T47D (cell line): ENCODE measurements at regions not wholly inside any gene's neighbourhood (a gene's known extent, or its start where the extent isn't known, plus 50 kb on each side); places are given as distances from the start of the nearest gene placed in this dataset.
"Not testable (repeated sequence)": the region's sequence is repeated elsewhere in the genome, so short reads cannot be mapped to it uniquely, and the experiment has no call there.

Experiments
- DNase-seq, 2 experiments: peaks; one replicate each; pipeline versions ENCODE4 v3.0.0 to v3.0.0-alpha.2; 2011 to 2012; ENCODE audit warnings: low read depth in 1 of 2, low spot score in 1 of 2
- JUND ChIP-seq: IDR thresholded peaks from 2 replicates; pipeline ENCODE4 v1.6.1; 2012; ENCODE audit warnings: low read depth
- in situ Hi-C: cut with HindIII; loops from 2 replicates; pipeline ENCODE4 v1.10.0; 2016; ENCODE audit warnings: low sequenced_read_pairs, low pct_unique_long_range_greater_than_20kb

DNA sequence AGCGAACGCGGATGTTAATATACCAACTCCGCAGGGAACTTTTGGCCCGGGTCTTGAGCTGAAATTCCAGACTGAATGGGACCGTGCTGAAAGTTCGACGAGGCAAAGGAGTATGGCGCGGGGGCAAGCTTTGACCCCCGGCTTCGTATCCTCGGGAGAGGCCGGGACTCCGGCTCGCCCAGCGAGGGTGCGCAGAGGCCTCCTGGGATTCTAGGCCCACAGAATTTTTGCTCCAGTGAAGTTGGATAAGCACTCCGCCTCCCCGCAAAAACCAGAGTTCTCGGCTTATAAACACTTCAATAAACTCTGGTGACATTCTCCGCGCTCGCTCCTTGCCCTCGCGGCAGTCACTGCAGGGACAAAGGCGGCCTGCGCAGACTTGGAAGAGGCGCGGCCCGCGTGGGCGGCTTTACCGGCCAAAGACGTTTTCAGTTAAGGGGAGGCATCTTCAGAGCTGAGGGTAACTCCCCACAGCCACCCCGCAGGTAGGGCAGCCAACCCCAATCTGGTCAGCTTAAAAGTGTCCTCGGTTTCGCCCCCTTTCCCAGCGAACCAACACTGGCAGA is 112.6 kb downstream of the KCNRG start:
- no peak for DNase-seq
- in situ Hi-C loops: no loop called here
- TF ChIP-seq JUND: no peak

- no peak for DNase-seq
- in situ Hi-C loops: no loop called here
- no peak for TF ChIP-seq JUND
Observed at GRCh38 chr13:50128428-50128931, 113.2 kb downstream of the KCNRG start.

DNA sequence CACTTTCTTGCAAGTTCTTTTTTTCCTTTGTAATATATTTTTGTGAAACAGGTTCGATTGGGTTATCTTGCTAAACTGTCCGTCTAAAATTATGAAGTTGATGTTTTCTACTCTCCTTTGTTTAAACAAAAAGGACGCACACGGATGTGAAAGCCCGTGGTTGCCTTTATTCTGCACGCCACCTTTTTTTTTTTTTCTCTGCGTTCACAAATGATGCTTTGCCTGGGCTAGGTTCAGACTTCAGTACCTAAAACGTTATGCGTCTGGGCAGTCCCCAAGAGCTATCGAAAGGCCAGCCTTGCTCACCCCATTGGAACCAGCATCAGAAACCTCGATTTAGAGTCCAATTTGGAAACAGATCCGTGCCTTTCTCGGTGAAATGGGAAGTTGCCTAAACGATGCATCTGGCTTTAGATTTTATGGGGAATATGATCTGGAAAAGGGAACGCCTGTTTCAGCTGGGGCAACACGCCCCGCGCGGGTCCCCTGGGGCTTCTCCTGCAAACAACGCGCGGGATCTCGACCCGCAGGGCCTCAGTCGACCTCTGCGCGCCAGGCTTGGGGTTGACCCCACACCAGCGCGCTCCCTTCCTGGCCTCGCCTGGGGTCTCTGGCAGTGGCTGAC is 113.9 kb downstream of the KCNRG start:
- no peak for DNase-seq
- in situ Hi-C loops: no loop called here
- no peak for TF ChIP-seq JUND

DNA sequence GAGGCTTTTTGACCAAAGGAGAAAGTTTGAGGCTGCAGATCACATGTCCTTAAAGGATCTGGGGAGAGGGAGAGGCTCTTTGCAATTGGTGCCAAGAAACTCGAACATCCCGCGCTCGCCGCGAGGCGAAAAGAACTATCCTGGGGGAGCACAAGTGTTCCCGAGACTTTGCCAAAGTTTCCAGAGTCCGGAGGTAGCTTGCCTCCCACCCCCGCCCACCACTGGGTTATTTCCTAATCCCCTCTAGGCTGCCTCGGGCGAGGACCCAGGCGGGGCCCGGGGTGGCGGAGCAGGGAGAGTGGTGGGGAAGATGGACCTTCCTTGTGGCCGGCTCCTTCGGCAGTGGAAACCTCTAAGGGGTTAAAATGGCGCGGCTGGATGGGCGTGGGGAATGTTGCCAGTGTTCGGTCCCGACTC is 114.5 kb downstream of the KCNRG start:
- no peak for TF ChIP-seq JUND
- in situ Hi-C loops: no loop called here
- DNase-seq: no peak

GRCh38 chr13:50130123-50130946 is 115.1 kb downstream of the KCNRG start:
- TF ChIP-seq JUND: no peak
- in situ Hi-C loops: no loop called here
- DNase-seq: peak in 1 of 2 experiments; percentile 31

GRCh38 chr13:50131920-50132903 is 117.0 kb downstream of the KCNRG start:
- no peak for DNase-seq
- no peak for TF ChIP-seq JUND
- in situ Hi-C loops: no loop called here

DNA sequence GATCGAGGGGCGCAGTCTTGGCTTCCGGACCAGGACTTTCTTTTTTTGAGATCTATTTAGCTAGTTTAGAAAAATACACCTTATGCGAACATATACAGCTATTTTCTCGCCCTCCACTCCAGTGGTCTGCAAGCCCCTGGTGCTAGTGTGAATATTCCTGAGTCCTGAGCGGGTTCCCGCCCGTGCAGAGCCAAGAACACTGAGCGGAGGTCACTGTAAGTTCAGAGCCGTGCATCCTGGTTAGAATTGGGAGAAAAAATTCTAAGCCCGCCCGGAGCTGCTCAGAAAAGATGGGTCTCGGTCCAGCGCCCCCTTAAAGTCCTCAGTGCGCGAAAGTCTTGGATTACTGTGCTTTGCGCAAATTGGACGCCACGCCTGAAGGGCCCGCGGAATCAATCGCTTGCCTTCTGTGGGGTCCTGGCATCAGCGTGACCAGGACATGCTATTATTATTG is 117.7 kb downstream of the KCNRG start:
- in situ Hi-C loops: no loop called here
- DNase-seq: no peak
- no peak for TF ChIP-seq JUND

- DNase-seq: no peak
Observed at GRCh38 chr13:50133358-50133953, 118.2 kb downstream of the KCNRG start.

GRCh38 chr13:50136226-50136625 is 121.0 kb downstream of the KCNRG start:
- in situ Hi-C loops: no loop called here
- no peak for DNase-seq
- no peak for TF ChIP-seq JUND

More at GRCh38 chr13:50133358-50133953, 118.2 kb downstream of the KCNRG start:
- TF ChIP-seq JUND: no peak
- in situ Hi-C loops: no loop called here

- in situ Hi-C loops: no loop called here
- TF ChIP-seq JUND: no peak
- no peak for DNase-seq
Observed at GRCh38 chr13:50136678-50137077, 121.4 kb downstream of the KCNRG start.

DNA sequence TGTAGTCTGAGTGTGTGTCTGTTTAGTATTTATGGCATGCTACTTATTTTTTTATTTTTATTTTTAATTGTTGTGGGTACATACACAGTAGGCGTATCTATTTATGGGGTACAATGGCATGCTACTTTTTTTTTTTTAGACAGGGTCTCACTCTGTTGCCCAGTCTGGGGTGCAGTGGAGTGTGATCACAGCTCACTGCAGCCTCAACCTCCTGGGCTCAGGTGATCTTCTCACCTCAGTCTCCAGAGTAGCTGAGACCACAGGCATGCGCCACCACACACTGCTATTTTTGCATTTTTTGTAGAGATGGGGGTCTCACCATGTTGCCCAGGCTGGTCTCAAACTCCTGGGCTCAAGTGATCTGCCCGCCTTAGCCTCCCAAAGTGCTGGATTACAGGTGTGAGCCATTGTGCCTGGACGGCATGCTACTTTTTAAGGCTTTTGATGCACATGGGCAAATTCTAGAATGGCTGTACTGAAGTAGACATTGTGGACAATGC is 124.2 kb downstream of the KCNRG start:
- in situ Hi-C loops, DNase-seq: not testable (repeated sequence)
